CD4-positive, alpha-beta T cell treated with Interleukin-6 for 4 hours (primary cell): ENCODE measurements at regions not wholly inside any gene's neighbourhood (a gene's known extent, or its start where the extent isn't known, plus 50 kb on each side); places are given as distances from the start of the nearest gene placed in this dataset.

Experiments used
- DNase-seq: peaks from one replicate; pipeline ENCODE4 v3.0.0-alpha.2; 2020; ENCODE audit warnings: mixed read lengths

DNA sequence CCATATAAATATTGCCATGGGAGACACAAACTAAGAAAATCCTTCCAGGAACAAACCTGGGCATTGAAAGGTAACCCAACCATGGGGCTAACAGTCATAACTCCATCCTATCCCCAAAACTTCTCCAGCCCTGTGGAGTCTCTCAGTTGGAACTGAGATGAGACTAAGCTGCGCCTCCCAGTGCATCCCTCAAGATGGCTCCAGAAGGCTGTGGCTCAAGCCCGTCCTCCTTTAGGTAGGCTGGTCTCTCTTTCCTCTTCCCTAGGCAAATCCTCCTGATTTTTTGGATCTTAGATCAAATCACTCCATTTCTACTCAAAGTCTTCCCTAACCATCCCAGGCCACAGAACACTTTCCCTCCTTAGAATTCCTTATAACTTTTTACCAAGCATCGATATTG lies 364.3 kb upstream of the CCDC196 start:
- DNase-seq = no peak

- DNase-seq = no peak
These were observed 356.9 kb upstream of the CCDC196 start for GRCh38 chr14:66129224-66129623.

- DNase-seq = no peak
These were observed 355.1 kb upstream of the CCDC196 start for GRCh38 chr14:66131111-66131510.

GRCh38 chr14:66133666-66134065 lies 352.5 kb upstream of the CCDC196 start:
- DNase-seq = no peak

DNA sequence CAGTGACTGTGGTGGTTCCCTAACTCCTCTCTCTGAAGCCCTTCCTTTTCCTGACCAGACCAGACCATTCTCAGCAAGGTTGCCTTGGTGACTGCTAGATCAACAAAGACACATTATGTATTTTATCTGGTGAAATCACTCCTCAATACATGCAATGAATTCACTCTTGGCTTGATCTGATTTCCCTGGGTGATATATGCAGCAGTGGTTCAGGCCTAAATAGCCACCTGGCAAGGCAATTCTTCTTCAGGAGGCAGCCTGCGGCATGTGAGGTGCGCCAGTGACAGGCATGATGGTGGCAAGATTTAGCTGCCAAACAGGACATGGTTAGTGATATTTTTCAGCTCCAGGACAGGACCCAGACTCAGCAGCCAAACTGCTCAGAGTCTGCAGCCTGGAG lies 350.3 kb upstream of the CCDC196 start:
- no peak for DNase-seq

GRCh38 chr14:66137081-66137480 lies 349.1 kb upstream of the CCDC196 start:
- no peak for DNase-seq

GRCh38 chr14:66139432-66139831 lies 346.7 kb upstream of the CCDC196 start:
- no peak for DNase-seq

- DNase-seq = no peak
These were observed 345.8 kb upstream of the CCDC196 start for GRCh38 chr14:66140213-66140918.

DNA sequence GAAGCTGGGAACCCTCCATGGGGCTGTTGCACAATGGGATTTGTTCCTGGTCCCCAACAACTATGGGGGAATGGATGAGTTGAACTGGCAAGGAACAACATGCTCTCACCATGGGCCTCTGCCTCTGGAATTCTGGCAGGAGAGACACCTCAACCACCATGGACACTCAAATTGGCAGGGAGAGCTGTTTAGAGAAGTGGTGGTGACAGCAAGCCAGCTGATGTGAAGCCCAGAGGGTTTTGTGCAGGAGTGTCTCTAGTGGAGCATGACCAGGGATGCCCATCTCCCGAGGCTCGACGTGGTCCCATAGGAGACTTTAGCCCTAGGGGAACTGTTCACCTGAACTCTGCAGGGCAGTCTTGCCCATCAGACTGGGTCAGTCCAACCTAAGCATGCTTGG lies 345.2 kb upstream of the CCDC196 start:
- no peak for DNase-seq

- DNase-seq = no peak
These were observed 344.4 kb upstream of the CCDC196 start for GRCh38 chr14:66141733-66142132.

DNA sequence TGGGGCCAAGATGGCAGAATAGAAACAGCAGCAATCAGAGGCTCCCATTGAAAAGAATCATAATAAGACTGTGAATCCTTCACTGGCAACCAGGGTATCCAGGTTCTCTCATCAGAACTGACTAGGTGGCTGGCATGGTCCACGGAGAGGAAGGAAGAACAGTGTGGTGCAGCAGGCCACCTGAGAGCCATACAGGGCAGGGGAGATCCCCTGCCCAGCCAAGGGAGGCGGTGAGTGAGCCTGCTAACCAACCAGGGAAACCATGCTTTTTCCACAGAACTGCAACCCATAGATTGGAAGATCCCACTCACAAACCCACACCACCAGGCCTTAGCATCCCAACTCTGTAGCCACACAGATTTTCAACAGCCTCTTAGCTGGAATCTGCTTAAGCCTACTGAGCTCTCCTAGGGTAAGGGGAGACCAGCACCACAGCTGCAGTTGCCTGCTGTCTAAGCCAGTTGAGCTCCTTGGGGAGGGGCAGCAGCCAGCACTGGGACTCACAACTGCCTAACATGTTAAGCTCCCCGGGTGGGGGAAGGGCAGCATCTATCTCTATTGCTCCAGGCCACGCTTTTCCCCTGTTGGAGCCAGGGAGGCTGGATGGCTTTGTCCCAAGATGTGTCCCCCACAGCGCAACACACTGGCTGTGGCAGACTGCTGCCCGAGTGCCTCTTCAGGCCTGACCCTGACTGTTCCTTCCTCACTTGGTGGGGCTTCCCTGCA lies 342.6 kb upstream of the CCDC196 start:
- no peak for DNase-seq

- DNase-seq = no peak
These were observed 333.9 kb upstream of the CCDC196 start for GRCh38 chr14:66152302-66152701.

- no peak for DNase-seq
These were observed 333.4 kb upstream of the CCDC196 start for GRCh38 chr14:66152747-66153146.

DNA sequence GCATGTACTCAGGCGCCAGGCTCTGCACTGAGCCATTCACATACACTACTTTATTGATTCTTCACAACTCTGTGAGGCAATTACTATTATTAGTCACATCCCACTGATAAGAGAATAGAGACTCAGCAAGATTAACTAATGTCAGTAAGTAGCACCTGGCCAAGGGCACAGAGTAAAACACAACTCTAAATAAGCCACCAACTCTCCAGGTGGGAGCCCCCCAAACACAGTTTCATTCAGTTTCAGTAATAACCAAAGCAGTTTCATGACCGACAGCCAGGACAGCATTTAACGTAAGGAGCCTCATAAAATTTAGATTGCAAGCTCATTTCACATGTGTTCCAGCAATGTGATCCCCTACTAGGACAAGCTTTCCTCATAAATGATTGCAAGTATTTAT lies 323.1 kb upstream of the CCDC196 start:
- DNase-seq = no peak

GRCh38 chr14:66165337-66165736 lies 320.8 kb upstream of the CCDC196 start:
- no peak for DNase-seq

DNA sequence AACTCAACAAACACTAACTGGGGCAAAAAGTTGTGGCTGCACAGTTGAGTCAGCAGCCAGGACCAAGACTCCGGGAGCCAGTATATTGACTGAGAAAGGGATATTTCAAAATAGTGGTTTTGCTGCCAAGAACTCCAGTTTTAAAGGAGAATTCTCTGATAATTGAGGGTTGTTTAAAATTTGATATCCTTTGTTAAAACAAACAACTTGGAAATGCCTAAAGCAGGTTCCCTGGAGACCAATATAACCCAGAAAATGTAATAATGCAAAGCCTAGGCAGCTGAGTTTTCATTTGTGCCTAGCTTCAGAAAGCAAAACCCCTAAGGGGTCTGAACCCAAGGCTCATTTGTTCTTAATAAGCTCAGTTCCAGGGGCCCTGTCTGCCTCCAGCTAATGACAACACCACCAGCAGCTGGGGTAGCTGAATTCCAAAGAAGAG lies 311.7 kb upstream of the CCDC196 start:
- no peak for DNase-seq

DNA sequence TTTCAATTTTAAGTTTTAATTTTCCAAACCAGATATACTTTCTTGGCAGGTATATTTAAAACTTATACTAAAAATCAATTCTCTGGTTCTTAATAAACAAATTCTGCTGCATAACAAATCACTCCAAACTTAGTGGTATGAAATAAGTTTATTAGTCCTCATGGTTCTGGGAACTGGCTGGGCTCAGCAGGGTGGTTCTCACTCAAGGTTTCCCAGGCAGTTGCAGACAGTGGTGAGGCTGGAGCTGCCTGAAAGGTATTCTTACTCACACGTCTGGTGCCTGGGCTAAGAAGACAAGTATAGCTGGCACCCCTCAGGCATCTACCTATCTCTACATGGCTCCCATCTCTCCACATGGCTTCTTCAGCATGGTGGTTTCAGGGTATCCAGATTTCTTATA lies 308.2 kb upstream of the CCDC196 start:
- no peak for DNase-seq

DNA sequence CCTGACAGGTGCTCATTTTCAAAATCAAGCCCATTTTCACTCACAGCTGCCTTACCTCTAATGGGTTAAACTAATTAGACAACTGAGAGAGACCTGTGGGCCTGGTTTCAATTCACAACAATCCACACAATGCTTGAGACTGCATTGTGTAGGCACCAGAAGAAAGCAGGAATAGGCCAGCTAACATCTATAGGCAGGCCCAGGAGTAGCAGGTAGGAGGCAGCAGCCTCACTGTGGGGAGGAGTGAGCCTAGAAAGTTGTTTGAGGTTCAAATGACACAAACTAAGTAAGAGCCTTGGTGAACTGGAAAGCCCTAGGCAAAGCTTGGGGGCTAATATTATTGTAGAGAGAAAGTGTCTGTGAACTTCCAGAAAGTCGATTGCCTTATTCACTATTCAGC lies 289.5 kb upstream of the CCDC196 start:
- DNase-seq = no peak

GRCh38 chr14:66197276-66197675 lies 288.9 kb upstream of the CCDC196 start:
- DNase-seq = no peak

- DNase-seq = no peak
These were observed 279.6 kb upstream of the CCDC196 start for GRCh38 chr14:66206554-66206953.

GRCh38 chr14:66216763-66217162 lies 269.4 kb upstream of the CCDC196 start:
- DNase-seq = no peak

DNA sequence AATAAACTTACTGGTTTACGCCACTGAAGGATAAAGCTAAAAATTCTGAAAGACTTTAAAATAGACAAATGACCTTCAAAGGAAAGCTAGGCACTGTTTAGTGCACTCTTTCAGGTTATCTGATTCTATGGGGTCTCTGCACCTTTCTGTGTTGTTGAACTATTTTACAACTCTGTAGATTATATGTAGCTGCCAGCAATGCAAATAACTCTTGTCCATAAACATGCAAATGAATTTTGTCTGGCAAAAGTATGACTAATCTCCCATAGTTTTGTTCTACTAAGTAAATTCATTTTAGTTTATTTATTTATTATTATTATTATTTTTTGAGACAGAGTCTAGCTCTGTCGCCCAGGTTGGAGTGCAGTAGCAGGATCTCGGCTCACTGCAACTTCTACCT lies 266.3 kb upstream of the CCDC196 start:
- DNase-seq = no peak

GRCh38 chr14:66224492-66225178 lies 261.5 kb upstream of the CCDC196 start:
- DNase-seq = no peak

GRCh38 chr14:66225337-66225736 lies 260.8 kb upstream of the CCDC196 start:
- no peak for DNase-seq
